ENCODE measurements at regions not wholly inside any gene's neighbourhood (a gene's known extent, or its start where the extent isn't known, plus 50 kb on each side); places are given as distances from the start of the nearest gene placed in this dataset.

DNA sequence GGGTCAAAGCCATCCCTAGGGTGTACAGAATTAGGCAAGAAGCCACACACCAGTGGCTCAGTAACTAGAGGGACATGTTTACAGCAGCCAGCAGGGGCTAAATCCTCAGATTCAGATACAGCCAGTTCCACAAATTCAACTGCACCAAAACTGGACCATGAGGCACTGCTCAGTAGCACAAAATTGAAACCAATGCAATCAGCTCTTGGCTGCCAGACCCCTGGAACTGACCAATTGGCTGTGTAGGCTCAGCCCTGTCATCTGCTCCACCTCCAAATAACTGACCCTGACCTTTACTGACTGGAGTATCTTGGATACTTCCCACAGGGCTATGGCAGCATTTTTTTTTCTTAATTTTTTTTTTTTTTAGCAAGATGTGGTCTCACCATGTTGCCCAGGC, 226.5 kb downstream of the FOXO1 start:
- DNase-seq: peak in 4 of 5 donors; percentile 51 to 67 (median 57)
- intact Hi-C loops (cut with DNase I): no loop called here
- Histone ChIP-seq H3K4me1 (ENCODE audit: insufficient read depth) (peaks cover 25% of the 10 kb centered on the region), H3K27me3 (no peaks in the 10 kb centered on the region), H3K27ac (peak overlapping the region; percentile 17 to 82), H3K9me3 (no peaks in the 10 kb centered on the region), H3K36me3 (no peaks in the 10 kb centered on the region), H3K4me3 (no peak overlapping the region)
- TF ChIP-seq POLR2A (IDR thresholded peaks at IDR 0.05) (peak; percentile 20), CTCF (IDR thresholded peaks at IDR 0.05) (no peak)

- peak; percentile 49 to 80 (median 72) for DNase-seq
- TF ChIP-seq EP300 (IDR thresholded peaks at IDR 0.05): no peak
- TF ChIP-seq POLR2A (IDR thresholded peaks at IDR 0.05): no peak
- TF ChIP-seq CTCF (IDR thresholded peaks at IDR 0.05): no peak
- Histone ChIP-seq H3K4me3 (no peak overlapping the region), H3K27me3 (no peaks in the 10 kb centered on the region), H3K9me3 (no peaks in the 10 kb centered on the region), H3K27ac (peak overlapping the region in 1 of 2 donors; percentile 82), H3K4me1 (ENCODE audit: insufficient read depth) (peaks cover 25% of the 10 kb centered on the region), H3K36me3 (no peaks in the 10 kb centered on the region)
- whole genome bisulfite sequencing, 3 donors: 47 to 72% (median 58%) methylated on average over 9 of the region's 9 CpGs
- intact Hi-C loops (cut with DNase I): no loop called here
These were observed 225.2 kb downstream of the FOXO1 start for GRCh38 chr13:40440990-40441820.

GRCh38 chr13:40442231-40442630, 224.2 kb downstream of the FOXO1 start:
- H3K36me3 ChIP-seq: no peaks in the 10 kb centered on the region
- no peak overlapping the region for H3K27ac ChIP-seq
- no peaks in the 10 kb centered on the region for H3K9me3 ChIP-seq
- no peak for TF ChIP-seq POLR2A (IDR thresholded peaks at IDR 0.05)
- no peak for TF ChIP-seq CTCF (IDR thresholded peaks at IDR 0.05)
- no peak for TF ChIP-seq EP300 (IDR thresholded peaks at IDR 0.05)
- intact Hi-C loops (cut with DNase I): no loop called here
- no peak overlapping the region for H3K4me3 ChIP-seq
- no peak for DNase-seq
- H3K27me3 ChIP-seq: no peaks in the 10 kb centered on the region
- 78 to 86% (median 81%) methylated on average over 5 of the region's 5 CpGs for WGBS, 3 donors
- H3K4me1 ChIP-seq (ENCODE audit: insufficient read depth): peaks cover 25% of the 10 kb centered on the region

GRCh38 chr13:40442826-40443225, 223.6 kb downstream of the FOXO1 start:
- 58 to 67% (median 58%) methylated on average over 6 of the region's 6 CpGs for WGBS, 3 donors
- peaks cover 24% of the 10 kb centered on the region for H3K4me1 ChIP-seq (ENCODE audit: insufficient read depth)
- TF ChIP-seq POLR2A (IDR thresholded peaks at IDR 0.05) (no peak), EP300 (IDR thresholded peaks at IDR 0.05) (no peak), CTCF (IDR thresholded peaks at IDR 0.05) (no peak)
- H3K27ac ChIP-seq: no peak overlapping the region
- H3K9me3 ChIP-seq: no peaks in the 10 kb centered on the region
- DNase-seq: no peak
- H3K27me3 ChIP-seq: no peaks in the 10 kb centered on the region
- H3K4me3 ChIP-seq: no peak overlapping the region
- intact Hi-C loops (cut with DNase I): no loop called here
- H3K36me3 ChIP-seq: no peaks in the 10 kb centered on the region
